Stomach (tissue), 4 donors: ENCODE measurements at regions not wholly inside any gene's neighbourhood (a gene's known extent, or its start where the extent isn't known, plus 50 kb on each side); places are given as distances from the start of the nearest gene placed in this dataset.

Experiments
- CTCF ChIP-seq, 7 experiments: fragments of 450-650 bp in 4 of 7; fragments of 200-600 bp in 3 of 7; sonication (generic) in 3 of 7; IDR thresholded peaks; one replicate each; pipeline ENCODE4 v1.5.1; 2016 to 2019; ENCODE audit warnings: antibody characterized with exemption in 7 of 7, control low read depth in 2 of 7, mild to moderate bottlenecking in 1 of 7
- EP300 ChIP-seq: sonication (generic); formaldehyde crosslinking; IDR thresholded peaks from one replicate; pipeline ENCODE4 v1.6.1; 2017; ENCODE audit warnings: antibody characterized with exemption
- POLR2A ChIP-seq, 4 donors: fragments of 450-650 bp; IDR thresholded peaks; one replicate each; pipeline ENCODE4 v1.6.1; 2016; ENCODE audit warnings: antibody characterized with exemption in 4 of 4, control low read depth in 2 of 4, mild to moderate bottlenecking in 1 of 4, moderate library complexity in 1 of 4

GRCh38 chr6:167472148-167472547 lies 147.3 kb downstream of the TTLL2 start:
- TF ChIP-seq EP300 (no peak), CTCF (IDR thresholded peaks at IDR 0.05) (no peak), POLR2A (IDR thresholded peaks at IDR 0.05) (no peak)
